ENCODE measurements at regions not wholly inside any gene's neighbourhood (a gene's known extent, or its start where the extent isn't known, plus 50 kb on each side); places are given as distances from the start of the nearest gene placed in this dataset.

GRCh38 chr4:152156442-152156841 lies 379.4 kb downstream of the FBXW7 start:
- no peak overlapping the region for H3K9ac ChIP-seq
- H3K9me3 Mint-ChIP-seq: no peaks in the 10 kb centered on the region
- no peak overlapping the region for H3K4me2 ChIP-seq
- H3K4me3 Mint-ChIP-seq: no peak overlapping the region
- H3K4me1 Mint-ChIP-seq: peaks cover 3% of the 10 kb centered on the region
- no peak overlapping the region for H3K4me3 ChIP-seq
- H3K27me3 ChIP-seq: no peaks in the 10 kb centered on the region
- H3K27me3 Mint-ChIP-seq (ENCODE audit: insufficient read depth, low read depth): peaks cover 2% of the 10 kb centered on the region
- no peaks in the 10 kb centered on the region for H3K36me3 Mint-ChIP-seq
- no peaks in the 10 kb centered on the region for H3K4me1 ChIP-seq
- H3K9me3 ChIP-seq (ENCODE audit: low read depth): no peaks in the 10 kb centered on the region
- no peak for DNase-seq (ENCODE audit: low spot score)
- H3K27ac ChIP-seq: no peak overlapping the region
- no peaks in the 10 kb centered on the region for H3K79me2 ChIP-seq (ENCODE audit: low read depth)
- no peaks in the 10 kb centered on the region for H3F3A ChIP-seq (ENCODE audit: low read depth)
- H4K20me1 ChIP-seq (ENCODE audit: low read depth): no peaks in the 10 kb centered on the region
- H2AFZ ChIP-seq (replicated peaks): no peak overlapping the region
- no peak overlapping the region for H3K27ac Mint-ChIP-seq
- H3K36me3 ChIP-seq: no peaks in the 10 kb centered on the region
- no peak for TF ChIP-seq CTCF (IDR thresholded peaks at IDR 0.05)
- TF ChIP-seq EZH2 (IDR thresholded peaks at IDR 0.05): no peak
- no peak for TF ChIP-seq EZH2phosphoT487 (IDR thresholded peaks at IDR 0.05)

GRCh38 chr4:152155070-152155469 lies 380.8 kb downstream of the FBXW7 start:
- DNase-seq (ENCODE audit: low spot score): no peak
- H3K9me3 Mint-ChIP-seq: no peaks in the 10 kb centered on the region
- no peak for TF ChIP-seq CTCF (IDR thresholded peaks at IDR 0.05)
- TF ChIP-seq EZH2phosphoT487 (IDR thresholded peaks at IDR 0.05): no peak
- TF ChIP-seq EZH2 (IDR thresholded peaks at IDR 0.05): no peak
- H3K36me3 ChIP-seq: no peaks in the 10 kb centered on the region
- peaks cover 3% of the 10 kb centered on the region for H3K4me1 Mint-ChIP-seq
- no peak overlapping the region for H2AFZ ChIP-seq (replicated peaks)
- H3F3A ChIP-seq (ENCODE audit: low read depth): no peaks in the 10 kb centered on the region
- no peak overlapping the region for H3K4me3 Mint-ChIP-seq
- H3K79me2 ChIP-seq (ENCODE audit: low read depth): no peaks in the 10 kb centered on the region
- H3K36me3 Mint-ChIP-seq: no peaks in the 10 kb centered on the region
- no peaks in the 10 kb centered on the region for H3K27me3 ChIP-seq
- H3K27ac ChIP-seq: no peak overlapping the region
- H3K4me2 ChIP-seq: no peak overlapping the region
- H3K27ac Mint-ChIP-seq: no peak overlapping the region
- H3K9me3 ChIP-seq (ENCODE audit: low read depth): no peaks in the 10 kb centered on the region
- peaks cover 2% of the 10 kb centered on the region for H3K27me3 Mint-ChIP-seq (ENCODE audit: insufficient read depth, low read depth)
- H3K9ac ChIP-seq: no peak overlapping the region
- H3K4me3 ChIP-seq: no peak overlapping the region
- no peaks in the 10 kb centered on the region for H4K20me1 ChIP-seq (ENCODE audit: low read depth)
- H3K4me1 ChIP-seq: no peaks in the 10 kb centered on the region

- H3K27ac ChIP-seq: no peak overlapping the region
- H3K27me3 Mint-ChIP-seq (ENCODE audit: insufficient read depth, low read depth): peaks cover 2% of the 10 kb centered on the region
- H3K9ac ChIP-seq: no peak overlapping the region
- no peak overlapping the region for H3K4me3 ChIP-seq
- H3K36me3 ChIP-seq: no peaks in the 10 kb centered on the region
- H3K79me2 ChIP-seq (ENCODE audit: low read depth): no peaks in the 10 kb centered on the region
- H3K9me3 Mint-ChIP-seq: no peaks in the 10 kb centered on the region
- no peaks in the 10 kb centered on the region for H4K20me1 ChIP-seq (ENCODE audit: low read depth)
- H3K36me3 Mint-ChIP-seq: no peaks in the 10 kb centered on the region
- no peak overlapping the region for H3K4me2 ChIP-seq
- H3K4me1 Mint-ChIP-seq: peaks cover 3% of the 10 kb centered on the region
- no peak overlapping the region for H3K27ac Mint-ChIP-seq
- no peaks in the 10 kb centered on the region for H3K27me3 ChIP-seq
- no peaks in the 10 kb centered on the region for H3K9me3 ChIP-seq (ENCODE audit: low read depth)
- no peaks in the 10 kb centered on the region for H3F3A ChIP-seq (ENCODE audit: low read depth)
- no peaks in the 10 kb centered on the region for H3K4me1 ChIP-seq
- H2AFZ ChIP-seq (replicated peaks): no peak overlapping the region
- no peak overlapping the region for H3K4me3 Mint-ChIP-seq
- TF ChIP-seq CTCF (IDR thresholded peaks at IDR 0.05) (no peak), EZH2phosphoT487 (IDR thresholded peaks at IDR 0.05) (no peak)
- DNase-seq (ENCODE audit: low spot score): no peak
These were observed 381.5 kb downstream of the FBXW7 start for GRCh38 chr4:152154433-152154832.
